ENCODE measurements at regions not wholly inside any gene's neighbourhood (a gene's known extent, or its start where the extent isn't known, plus 50 kb on each side); places are given as distances from the start of the nearest gene placed in this dataset.

DNA sequence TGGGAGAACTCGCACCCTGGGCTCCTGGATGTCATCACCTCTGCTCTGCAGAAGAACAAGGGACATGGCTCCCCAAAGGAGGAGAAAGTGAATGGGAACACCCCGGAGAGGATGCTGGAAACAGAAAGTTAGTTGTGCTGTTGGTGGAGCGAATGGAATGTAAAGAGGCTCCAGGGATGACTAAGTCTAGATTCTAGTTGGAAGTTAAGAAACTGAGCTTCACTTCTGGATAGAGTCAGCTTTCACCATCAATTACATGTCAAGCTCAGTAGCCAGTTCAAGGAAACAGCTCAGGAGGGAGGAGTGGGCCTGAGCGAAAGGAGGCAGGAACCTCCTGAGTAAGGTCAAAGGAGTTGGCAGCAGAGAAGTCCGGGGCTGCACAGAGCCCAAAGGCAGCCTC is 132.1 kb upstream of the ARID1B start:
- Histone ChIP-seq H3K27me3 (ENCODE audit: low read depth, low read length) (0 out of 2 replicates have a peak, but pooled peaks cover 2% of the 10 kb centered on the region), H3K9me3 (ENCODE audit: insufficient read depth, low read length) (no peaks in the 10 kb centered on the region), H3K4me1 (ENCODE audit: low read length) (no peaks in the 10 kb centered on the region), H3K9ac (ENCODE audit: low read length) (no peak overlapping the region), H3K27ac (ENCODE audit: low read length) (no peak overlapping the region), H3K79me2 (ENCODE audit: low read length) (no peaks in the 10 kb centered on the region), H3K36me3 (replicated peaks; ENCODE audit: low read depth, low read length) (no peaks in the 10 kb centered on the region), H2AFZ (ENCODE audit: low read depth, low read length) (no peak overlapping the region), H3K4me3 (ENCODE audit: low read length) (no peak overlapping the region), H3K4me2 (ENCODE audit: low read length) (no peak overlapping the region), H4K20me1 (ENCODE audit: insufficient read depth, low read length) (no peaks in the 10 kb centered on the region)
- TF ChIP-seq EZH2phosphoT487 (IDR thresholded peaks at IDR 0.05; ENCODE audit: low read depth), result no peak
- TF ChIP-seq, protein P1, sequence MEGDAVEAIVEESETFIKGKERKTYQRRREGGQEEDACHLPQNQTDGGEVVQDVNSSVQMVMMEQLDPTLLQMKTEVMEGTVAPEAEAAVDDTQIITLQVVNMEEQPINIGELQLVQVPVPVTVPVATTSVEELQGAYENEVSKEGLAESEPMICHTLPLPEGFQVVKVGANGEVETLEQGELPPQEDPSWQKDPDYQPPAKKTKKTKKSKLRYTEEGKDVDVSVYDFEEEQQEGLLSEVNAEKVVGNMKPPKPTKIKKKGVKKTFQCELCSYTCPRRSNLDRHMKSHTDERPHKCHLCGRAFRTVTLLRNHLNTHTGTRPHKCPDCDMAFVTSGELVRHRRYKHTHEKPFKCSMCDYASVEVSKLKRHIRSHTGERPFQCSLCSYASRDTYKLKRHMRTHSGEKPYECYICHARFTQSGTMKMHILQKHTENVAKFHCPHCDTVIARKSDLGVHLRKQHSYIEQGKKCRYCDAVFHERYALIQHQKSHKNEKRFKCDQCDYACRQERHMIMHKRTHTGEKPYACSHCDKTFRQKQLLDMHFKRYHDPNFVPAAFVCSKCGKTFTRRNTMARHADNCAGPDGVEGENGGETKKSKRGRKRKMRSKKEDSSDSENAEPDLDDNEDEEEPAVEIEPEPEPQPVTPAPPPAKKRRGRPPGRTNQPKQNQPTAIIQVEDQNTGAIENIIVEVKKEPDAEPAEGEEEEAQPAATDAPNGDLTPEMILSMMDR (IDR thresholded peaks at IDR 0.05; ENCODE audit: low read depth, low read length), result no peak

DNA sequence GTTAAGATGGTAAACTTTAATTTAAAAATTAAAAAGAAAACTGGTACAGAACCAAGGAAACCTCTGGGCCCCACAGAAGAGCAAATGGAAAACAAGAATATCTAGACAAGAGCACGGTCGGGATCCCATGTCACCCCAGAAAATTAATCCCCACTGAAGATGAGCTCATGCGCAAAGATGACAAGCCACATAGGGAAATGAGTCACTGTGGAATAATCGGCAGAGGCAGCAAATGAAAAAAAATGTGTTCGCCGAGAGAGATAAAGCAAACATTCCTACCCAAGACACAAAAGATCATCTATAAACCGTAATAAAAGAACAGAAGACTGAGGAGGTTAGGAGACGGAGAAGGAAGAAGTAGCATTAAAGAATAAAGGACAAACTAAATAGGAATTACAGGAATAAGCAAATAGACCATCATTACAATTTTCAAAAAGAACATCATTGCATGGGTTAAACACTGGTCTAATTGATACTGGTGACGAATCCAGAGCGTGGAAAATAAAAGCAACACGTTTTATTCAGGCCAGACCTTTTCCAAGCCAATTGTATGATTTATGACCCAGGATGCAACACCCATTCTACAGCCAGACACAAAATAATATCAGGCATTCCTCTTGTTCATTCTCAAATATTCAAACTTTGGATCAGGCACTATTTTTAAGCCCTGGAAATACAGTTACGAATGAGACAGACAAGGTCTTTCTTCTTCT is 138.0 kb upstream of the ARID1B start:
- H3K79me2 ChIP-seq (ENCODE audit: low read length), result no peaks in the 10 kb centered on the region
- H4K20me1 ChIP-seq (ENCODE audit: insufficient read depth, low read length), result no peaks in the 10 kb centered on the region
- H3K9me3 ChIP-seq (ENCODE audit: insufficient read depth, low read length), result no peaks in the 10 kb centered on the region
- no peaks in the 10 kb centered on the region for H3K27me3 ChIP-seq (ENCODE audit: low read depth, low read length)
- TF ChIP-seq, protein P1 (IDR thresholded peaks at IDR 0.05; ENCODE audit: low read depth, low read length), result no peak
- no peak for TF ChIP-seq EZH2phosphoT487 (IDR thresholded peaks at IDR 0.05; ENCODE audit: low read depth)
- peaks cover 31% of the 10 kb centered on the region for H3K4me1 ChIP-seq (ENCODE audit: low read length)
- H3K4me2 ChIP-seq (ENCODE audit: low read length), result no peak overlapping the region
- H2AFZ ChIP-seq (ENCODE audit: low read depth, low read length), result no peak overlapping the region
- H3K9ac ChIP-seq (ENCODE audit: low read length), result no peak overlapping the region
- H3K27ac ChIP-seq (ENCODE audit: low read length), result no peak overlapping the region
- no peak overlapping the region for H3K4me3 ChIP-seq (ENCODE audit: low read length)
- H3K36me3 ChIP-seq (replicated peaks; ENCODE audit: low read depth, low read length), result no peaks in the 10 kb centered on the region

DNA sequence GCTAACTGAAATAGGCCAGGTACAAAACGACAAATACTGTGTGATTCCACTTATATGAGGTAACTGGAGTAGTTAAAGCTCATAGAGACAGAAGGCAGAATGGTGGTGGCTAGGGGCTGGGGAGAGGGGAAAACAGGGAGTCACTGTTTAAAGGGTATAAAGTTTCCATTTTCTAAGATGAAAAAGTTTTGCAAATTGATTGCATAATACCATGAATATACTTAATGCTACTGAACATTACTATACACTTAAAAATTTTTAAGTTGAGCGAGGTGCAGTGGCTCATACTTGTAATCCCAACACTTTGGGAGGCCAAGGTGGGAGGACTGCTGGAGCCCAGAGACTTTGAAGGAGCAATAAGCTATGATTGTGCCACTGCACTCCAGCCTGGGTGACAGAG is 138.6 kb upstream of the ARID1B start:
- H3K4me1 ChIP-seq (ENCODE audit: low read length), result peaks cover 31% of the 10 kb centered on the region
- TF ChIP-seq, protein P1 (IDR thresholded peaks at IDR 0.05; ENCODE audit: low read depth, low read length), result no peak
- no peak for TF ChIP-seq EZH2phosphoT487 (IDR thresholded peaks at IDR 0.05; ENCODE audit: low read depth)
- H3K9ac ChIP-seq (ENCODE audit: low read length), result no peak overlapping the region
- no peaks in the 10 kb centered on the region for H3K9me3 ChIP-seq (ENCODE audit: insufficient read depth, low read length)
- no peak overlapping the region for H3K4me2 ChIP-seq (ENCODE audit: low read length)
- H4K20me1 ChIP-seq (ENCODE audit: insufficient read depth, low read length), result no peaks in the 10 kb centered on the region
- H2AFZ ChIP-seq (ENCODE audit: low read depth, low read length), result no peak overlapping the region
- no peak overlapping the region for H3K27ac ChIP-seq (ENCODE audit: low read length)
- H3K4me3 ChIP-seq (ENCODE audit: low read length), result no peak overlapping the region
- H3K36me3 ChIP-seq (replicated peaks; ENCODE audit: low read depth, low read length), result no peaks in the 10 kb centered on the region
- H3K27me3 ChIP-seq (ENCODE audit: low read depth, low read length), result no peaks in the 10 kb centered on the region
- H3K79me2 ChIP-seq (ENCODE audit: low read length), result no peaks in the 10 kb centered on the region

DNA sequence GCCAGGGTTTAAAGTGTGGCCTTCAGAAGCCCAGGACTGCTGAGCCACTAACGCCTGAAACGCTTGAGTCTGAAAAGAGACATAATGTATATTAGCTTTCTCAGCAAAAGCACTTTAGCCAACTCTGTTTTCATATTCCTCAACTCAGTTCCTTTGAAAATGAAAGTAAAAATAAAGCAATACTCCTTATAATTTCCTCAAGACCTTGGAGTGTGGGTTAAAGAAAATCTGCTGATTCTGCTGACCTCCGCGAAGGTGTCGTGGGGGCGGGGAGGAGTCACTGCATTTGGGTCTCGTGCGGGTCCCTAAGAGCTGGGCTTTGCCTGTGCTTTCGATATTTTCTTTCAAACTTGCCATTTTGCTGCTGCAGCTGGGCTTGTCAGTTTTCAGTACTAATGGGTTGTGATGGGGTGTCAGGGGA is 142.2 kb upstream of the ARID1B start:
- Histone ChIP-seq H3K79me2 (ENCODE audit: low read length) (no peaks in the 10 kb centered on the region), H3K4me3 (ENCODE audit: low read length) (no peak overlapping the region), H3K4me2 (ENCODE audit: low read length) (no peak overlapping the region), H3K9ac (ENCODE audit: low read length) (no peak overlapping the region), H3K27me3 (ENCODE audit: low read depth, low read length) (no peaks in the 10 kb centered on the region), H4K20me1 (ENCODE audit: insufficient read depth, low read length) (no peaks in the 10 kb centered on the region), H3K36me3 (replicated peaks; ENCODE audit: low read depth, low read length) (no peaks in the 10 kb centered on the region), H3K27ac (ENCODE audit: low read length) (no peak overlapping the region), H3K4me1 (ENCODE audit: low read length) (peaks cover 31% of the 10 kb centered on the region), H2AFZ (ENCODE audit: low read depth, low read length) (no peak overlapping the region), H3K9me3 (ENCODE audit: insufficient read depth, low read length) (no peaks in the 10 kb centered on the region)
- no peak for TF ChIP-seq EZH2phosphoT487 (IDR thresholded peaks at IDR 0.05; ENCODE audit: low read depth)
- TF ChIP-seq, protein P1 (IDR thresholded peaks at IDR 0.05; ENCODE audit: low read depth, low read length), result no peak
